Hepatocyte (in vitro differentiated cells): ENCODE measurements at regions not wholly inside any gene's neighbourhood (a gene's known extent, or its start where the extent isn't known, plus 50 kb on each side); places are given as distances from the start of the nearest gene placed in this dataset.

Experiments
- CTCF ChIP-seq: fragments of 200-600 bp; sonication (generic); IDR thresholded peaks from 2 replicates; pipeline ENCODE4 v1.5.1; 2016; ENCODE audit warnings: antibody characterized with exemption, mild to moderate bottlenecking; ENCODE audit not compliant: poor library complexity
- EZH2 ChIP-seq: fragments of 200-600 bp; sonication (generic); IDR thresholded peaks from 2 replicates; pipeline ENCODE4 v1.6.1; 2016; ENCODE audit warnings: antibody characterized with exemption, mild to moderate bottlenecking, borderline replicate concordance

- no peak for TF ChIP-seq EZH2
- no peak for TF ChIP-seq CTCF
Measured at GRCh38 chr6:87817183-87817582, 115.2 kb upstream of the AKIRIN2 start.
